Activated CD4-positive, alpha-beta T cell treated with anti-CD3 and anti-CD28 coated beads for 24 hours (primary cell): ENCODE measurements at regions not wholly inside any gene's neighbourhood (a gene's known extent, or its start where the extent isn't known, plus 50 kb on each side); places are given as distances from the start of the nearest gene placed in this dataset.
"Not testable (repeated sequence)": the region's sequence is repeated elsewhere in the genome, so short reads cannot be mapped to it uniquely, and the experiment has no call there.

Source experiments
- DNase-seq, 2 donors: peaks; one replicate each; pipeline ENCODE4 v3.0.0-alpha.2; 2020; ENCODE audit warnings: low read depth in 2 of 2

- no peak for DNase-seq
These were observed 652.2 kb downstream of the DACH1 start for GRCh38 chr13:71214821-71215220.

DNA sequence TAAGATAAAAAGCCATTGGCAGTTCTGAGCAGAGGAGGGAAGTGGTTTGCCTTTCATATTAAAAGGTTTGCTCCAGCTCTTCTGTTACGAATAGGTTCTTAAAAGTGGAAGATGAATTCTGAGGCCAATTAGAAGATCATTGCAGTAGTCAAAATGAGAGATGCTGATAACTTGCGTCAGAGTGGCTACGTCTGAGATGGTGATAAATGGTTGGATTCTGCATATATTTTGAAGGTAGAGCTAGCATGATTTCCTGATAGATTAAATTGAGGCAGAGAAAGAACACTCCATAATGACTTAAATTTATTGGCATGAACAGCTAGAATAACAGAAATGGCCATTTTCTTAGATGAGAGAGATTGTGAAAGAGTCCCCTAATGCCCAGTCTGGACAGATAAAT, 652.6 kb downstream of the DACH1 start:
- DNase-seq, result no peak

- no peak for DNase-seq
These were observed 653.7 kb downstream of the DACH1 start for GRCh38 chr13:71213252-71213821.

GRCh38 chr13:71210861-71211260, 656.1 kb downstream of the DACH1 start:
- no peak for DNase-seq

GRCh38 chr13:71209217-71209616, 657.8 kb downstream of the DACH1 start:
- no peak for DNase-seq

GRCh38 chr13:71184583-71184982, 682.4 kb downstream of the DACH1 start:
- DNase-seq, result not testable (repeated sequence)

DNA sequence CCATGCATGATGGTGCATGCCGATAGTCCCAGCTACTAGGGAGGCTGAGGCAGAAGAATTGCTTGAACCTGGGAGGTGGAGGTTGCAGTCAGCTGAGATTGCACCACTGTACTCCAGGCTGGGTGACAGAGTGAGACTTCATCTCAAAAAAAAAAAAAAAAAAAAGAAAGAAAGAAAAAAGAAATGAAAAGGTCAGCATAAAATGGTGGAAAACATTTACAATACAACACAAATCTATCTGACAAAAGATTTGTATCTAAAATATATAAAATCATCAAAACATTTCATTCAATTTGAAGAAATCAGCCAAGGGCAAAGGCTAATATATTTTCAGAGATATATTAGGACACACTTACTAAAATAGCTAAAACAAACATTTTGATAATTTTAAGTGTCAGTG, 683.7 kb downstream of the DACH1 start:
- not testable (repeated sequence) for DNase-seq

DNA sequence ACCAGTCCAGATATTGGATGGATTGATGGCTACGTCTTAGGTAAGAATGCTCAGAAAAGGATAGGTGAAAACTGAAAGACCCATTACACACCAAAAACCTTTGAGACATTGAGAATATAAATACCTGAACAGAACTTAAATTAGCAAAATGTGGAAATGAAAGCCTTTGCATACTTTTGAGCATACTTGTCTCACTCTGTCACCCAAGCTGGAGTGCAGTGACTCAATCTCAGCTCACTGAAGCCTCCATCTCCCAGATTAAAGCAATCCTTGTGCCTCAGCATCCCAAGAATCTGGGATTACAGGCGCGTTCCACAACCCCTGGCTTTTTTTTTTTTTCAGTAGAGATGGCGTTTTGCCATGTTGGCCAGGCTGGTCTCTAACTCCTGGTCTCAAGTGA, 695.3 kb downstream of the DACH1 start:
- no peak for DNase-seq

DNA sequence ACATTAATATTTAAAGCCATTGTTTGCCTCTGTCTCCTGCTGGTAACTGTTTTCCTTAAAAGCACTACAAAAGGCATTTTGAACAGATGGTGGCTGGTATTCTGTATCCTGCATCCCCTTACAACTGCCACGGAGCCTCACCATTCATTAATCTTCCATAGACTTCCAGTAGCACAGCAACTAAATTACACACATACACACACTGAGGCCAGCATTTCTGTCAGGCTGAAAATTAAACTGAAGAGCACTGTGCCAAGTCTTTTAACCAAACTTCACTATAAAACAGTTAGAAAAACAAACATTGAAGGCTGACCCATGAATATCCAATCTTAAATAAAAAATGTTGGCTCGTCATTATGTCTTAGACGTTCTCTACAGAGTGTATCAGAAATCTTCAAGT, 697.8 kb downstream of the DACH1 start:
- DNase-seq, result no peak

- no peak for DNase-seq
These were observed 710.5 kb downstream of the DACH1 start for GRCh38 chr13:71156550-71156949.

DNA sequence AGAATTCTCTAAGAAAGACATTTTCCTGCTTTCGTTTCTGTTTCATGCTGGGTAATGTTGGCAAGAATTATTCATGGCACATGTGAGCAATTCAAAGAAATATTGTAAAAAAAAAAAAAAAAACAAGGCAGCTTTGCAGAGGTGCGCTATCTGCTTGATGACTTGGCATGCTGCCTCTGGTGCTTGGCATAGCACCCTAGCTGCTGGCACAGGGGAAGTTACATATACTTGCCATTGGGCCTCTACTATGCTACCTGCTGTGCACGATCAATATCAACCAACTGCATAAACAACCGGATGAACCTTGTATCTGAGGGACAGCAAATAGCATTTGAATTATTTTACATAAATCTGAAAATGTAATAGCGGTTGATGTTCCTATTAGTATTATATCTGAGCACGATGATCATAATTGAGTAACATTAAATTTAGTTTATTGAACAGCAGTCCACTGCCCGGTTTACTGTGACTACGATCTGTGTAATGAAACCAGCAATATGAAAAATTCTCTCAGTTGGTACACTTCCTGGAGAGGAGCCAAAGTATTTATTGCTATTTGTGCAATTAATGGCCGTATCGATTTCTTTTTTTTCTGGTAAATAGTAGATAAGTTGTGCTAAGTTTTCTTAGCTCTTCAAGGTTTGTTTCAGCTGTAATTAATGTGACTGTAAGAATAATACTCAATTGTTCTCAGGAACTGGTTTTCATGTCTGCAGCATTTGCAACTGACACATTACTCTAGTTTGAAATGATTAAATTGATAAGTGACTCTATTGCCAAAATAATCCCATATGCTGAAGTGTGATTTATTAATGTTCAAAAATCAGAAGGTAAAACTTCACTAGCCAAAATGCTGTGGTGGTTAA, 717.3 kb downstream of the DACH1 start:
- DNase-seq, result no peak

GRCh38 chr13:71149046-71149445, 718.0 kb downstream of the DACH1 start:
- DNase-seq, result no peak

DNA sequence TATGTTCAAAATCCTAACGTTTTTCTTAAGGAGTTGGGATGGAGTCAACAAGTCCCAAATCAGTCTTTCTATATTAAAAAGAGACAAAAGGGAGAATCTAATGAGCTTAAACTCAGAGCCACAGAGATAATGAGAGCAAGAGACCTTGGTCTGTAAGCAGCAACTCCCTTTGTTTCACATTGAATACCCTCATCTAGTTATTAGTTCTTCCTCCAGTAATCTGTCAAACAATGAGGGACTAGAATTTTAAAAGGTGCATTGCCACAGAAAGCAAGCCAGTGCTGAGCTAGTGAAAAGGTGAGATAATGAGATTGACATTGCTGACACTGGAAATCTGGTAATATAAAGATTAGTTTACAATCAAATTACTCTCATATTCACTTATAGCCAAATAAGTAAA, 718.6 kb downstream of the DACH1 start:
- DNase-seq, result no peak

GRCh38 chr13:71144883-71145282, 722.1 kb downstream of the DACH1 start:
- no peak for DNase-seq

DNA sequence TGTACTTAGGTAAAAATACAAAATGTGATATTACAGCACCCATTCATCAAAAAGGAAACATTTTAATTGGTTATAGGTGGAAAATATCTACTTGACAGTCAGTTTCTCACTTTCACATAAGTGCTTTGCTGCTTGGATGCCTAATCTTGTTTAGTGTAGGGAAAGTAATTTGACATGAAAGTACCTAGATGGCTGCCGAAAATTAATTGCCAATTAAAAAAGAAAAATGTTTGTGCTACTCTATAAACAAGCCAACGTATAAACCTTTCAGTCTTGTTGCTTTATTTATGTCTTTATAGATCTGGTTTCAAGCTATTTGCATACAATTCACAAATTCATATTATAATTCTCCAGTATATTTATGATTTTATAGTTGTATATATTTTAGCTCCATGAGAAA, 729.9 kb downstream of the DACH1 start:
- DNase-seq, result no peak

DNA sequence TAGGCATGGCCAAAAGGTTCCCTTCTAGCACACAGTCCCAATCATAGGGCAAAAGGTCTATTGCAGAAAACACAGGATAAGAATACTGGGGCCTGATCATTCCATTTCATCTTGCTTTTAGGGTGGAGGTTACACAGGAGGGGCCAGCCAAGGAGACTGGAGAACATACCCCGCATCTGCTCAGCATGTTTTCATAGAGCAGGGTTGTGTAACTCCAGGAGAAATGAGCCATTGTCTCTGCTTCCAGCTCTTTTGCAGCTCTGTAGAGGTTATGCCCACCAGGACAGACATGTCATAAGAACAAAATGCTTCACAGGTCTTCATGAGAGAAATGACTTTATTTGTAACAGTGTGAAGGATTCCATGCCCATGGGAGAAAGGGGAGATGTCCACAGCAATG, 742.8 kb downstream of the DACH1 start:
- DNase-seq, result no peak

DNA sequence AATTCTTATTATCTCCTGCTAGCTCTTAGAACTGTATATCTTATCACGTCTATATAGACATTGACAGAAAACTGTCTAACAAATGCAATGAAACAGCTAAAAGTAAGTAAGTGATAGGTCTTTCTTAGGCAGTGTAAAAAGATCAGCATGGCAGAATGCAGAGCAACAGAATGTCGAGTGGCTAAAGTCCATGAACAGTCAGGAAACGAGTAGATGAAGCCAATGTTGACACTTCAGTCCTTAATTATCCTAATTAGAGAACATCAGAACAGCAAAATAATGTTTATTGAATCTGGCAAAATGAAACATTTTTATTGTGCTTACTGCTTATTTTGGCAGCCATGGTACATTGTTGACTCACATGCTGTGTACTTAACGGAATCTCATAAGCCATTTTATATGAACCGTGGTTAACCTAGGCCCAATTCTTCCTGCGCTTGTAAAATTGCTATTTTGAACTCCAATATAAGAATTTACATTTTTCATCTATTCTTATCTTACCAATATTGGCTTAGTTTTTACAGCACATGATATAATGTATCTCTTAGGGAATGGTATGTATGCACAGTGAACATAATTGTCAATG, 748.1 kb downstream of the DACH1 start:
- DNase-seq, result no peak

- DNase-seq, result no peak
These were observed 749.1 kb downstream of the DACH1 start for GRCh38 chr13:71117920-71118319.

DNA sequence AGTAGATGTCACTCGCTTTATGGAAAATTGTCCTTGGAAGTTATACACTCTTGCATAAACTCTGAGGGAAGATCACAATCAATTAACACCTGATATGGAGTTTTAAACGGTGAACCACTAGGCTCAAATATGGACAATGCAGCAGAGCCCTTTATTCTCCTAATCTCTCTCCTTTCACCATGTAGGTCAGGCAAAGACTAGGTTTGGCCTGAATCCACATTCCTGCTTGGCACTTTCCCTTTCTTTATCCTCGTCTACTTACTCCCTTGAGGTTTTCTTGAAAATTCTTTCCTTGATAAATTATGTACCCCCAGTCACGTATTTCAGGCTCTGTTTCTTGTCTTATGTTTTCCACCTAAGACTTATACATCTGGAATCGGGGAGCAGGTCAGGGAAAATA, 751.7 kb downstream of the DACH1 start:
- no peak for DNase-seq

DNA sequence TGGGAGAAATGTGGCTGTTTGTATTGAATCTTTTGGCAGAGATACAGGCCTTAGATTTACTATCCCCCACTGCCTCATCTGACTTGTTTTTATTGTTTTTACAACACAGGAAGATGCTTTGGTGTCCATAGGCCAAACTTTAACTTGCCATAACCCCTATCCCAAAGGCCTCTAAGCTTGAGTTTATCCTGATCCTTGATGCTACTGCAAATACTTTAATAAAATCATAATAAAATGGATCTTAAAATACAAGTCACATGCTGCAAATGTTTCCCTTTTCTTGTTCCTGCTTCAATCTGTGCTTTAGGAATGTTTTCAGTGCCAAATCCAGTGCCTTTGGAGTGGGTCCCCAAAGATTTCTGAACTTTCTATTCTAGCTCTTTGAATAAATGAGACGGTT, 770.6 kb downstream of the DACH1 start:
- DNase-seq, result no peak

DNA sequence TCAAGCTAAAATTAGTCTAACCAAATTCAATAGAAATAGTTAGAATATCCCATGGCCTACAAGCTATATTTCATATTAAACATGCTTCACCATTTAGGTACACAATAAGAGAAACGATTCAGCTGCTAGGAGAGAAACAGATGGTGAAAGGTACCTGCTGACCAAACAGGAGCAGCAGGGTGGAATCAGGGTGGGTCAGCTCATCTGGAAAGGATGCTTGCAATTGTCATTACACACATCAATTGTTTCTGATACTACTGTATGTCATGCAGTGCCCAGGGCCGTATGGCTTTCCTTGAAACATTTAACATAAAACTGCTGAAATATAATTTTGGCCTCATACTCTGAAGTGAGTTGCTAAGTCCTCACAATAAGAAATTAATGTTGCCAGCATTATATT, 776.0 kb downstream of the DACH1 start:
- no peak for DNase-seq

DNA sequence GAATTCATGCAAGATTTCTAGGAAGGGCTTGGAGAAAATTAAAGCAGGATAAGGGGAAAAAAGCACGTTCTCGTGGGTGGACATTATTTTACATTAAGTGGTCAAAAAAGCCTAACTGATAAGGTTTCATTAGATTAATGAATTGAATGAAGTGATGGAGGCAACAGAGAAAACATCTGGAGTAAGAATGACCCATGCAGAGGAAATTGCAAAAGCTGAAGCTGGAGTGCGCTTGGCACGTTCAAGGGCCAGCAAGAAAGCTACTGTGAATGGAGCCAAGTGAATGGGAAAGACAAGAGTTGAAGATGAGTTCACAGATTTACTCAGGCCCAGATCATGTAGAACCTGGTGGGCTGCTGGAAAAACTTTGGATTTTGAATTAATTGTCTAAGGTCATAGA, 777.9 kb downstream of the DACH1 start:
- DNase-seq, result no peak

DNA sequence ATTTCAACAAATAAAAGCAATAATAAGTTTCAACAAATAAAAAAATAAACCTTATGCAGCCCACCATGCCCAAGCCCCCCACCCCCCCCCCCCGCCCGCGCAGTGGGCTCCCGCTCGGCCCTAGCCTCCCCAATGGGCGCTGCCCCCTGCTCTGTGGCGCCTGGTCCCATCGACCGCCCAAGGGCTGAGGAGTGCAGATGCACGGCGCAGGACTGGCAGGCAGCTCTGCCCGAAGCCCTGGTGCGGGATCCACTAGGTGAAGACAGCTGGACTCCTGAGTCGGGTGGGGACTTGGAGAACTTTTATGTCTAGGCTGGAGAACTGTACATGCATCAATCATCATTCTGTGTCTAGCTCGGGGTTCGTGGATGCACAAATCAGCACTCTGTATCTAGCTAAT, 779.6 kb downstream of the DACH1 start:
- no peak for DNase-seq
